HepG2 (cell line): ENCODE measurements at regions not wholly inside any gene's neighbourhood (a gene's known extent, or its start where the extent isn't known, plus 50 kb on each side); places are given as distances from the start of the nearest gene placed in this dataset.

Experiments used
- ATAC-seq: fragments of 200-7000 bp; cut with Tn5 transposase; 3 replicates; pipeline ENCODE4 v1.9.1; 2020; ENCODE audit warnings: mild to moderate bottlenecking, moderate library complexity
- BruUV-seq: library from RNA; stranded (reverse); fragments of 400-500 nt; replicated peaks from 2 replicates; lab custom pipeline; 2021; lab: Mats Ljungman, UMichigan
- CTCF ChIA-PET: fragments of 300-600 bp; formaldehyde crosslinking; extraction: SDS; loops from one replicate; lab custom pipeline; 2021; ENCODE audit warnings: low total read pairs, inconsistent platforms, low intra/inter-chr PET ratio; lab: Yijun Ruan, JAX
- POLR2A ChIA-PET: fragments of 350-600 bp; sonication (Branson Sonifier 250); formaldehyde crosslinking; loops from one replicate; lab custom pipeline; 2020; ENCODE audit warnings: antibody characterized with exemption, inconsistent platforms; lab: Yijun Ruan, JAX
- DNase-seq: peaks from one replicate; pipeline ENCODE4 v3.0.0-alpha.2; 2015; ENCODE audit warnings: low spot score
- FAIRE-seq: peaks from 3 replicates; lab custom pipeline; 2011; peaks lifted over from hg19 to GRCh38; lab: Jason Lieb, UNC
- H2AFZ ChIP-seq: one replicate; pipeline ENCODE4 v1.6.1; 2011; ENCODE audit warnings: low read length, inconsistent platforms
- H3K27ac ChIP-seq: fragments of 300-600 bp; 3 replicates; pipeline ENCODE4 v1.8.0; 2011; ENCODE audit warnings: mixed run types, mild to moderate bottlenecking, mixed read lengths, low read length, inconsistent platforms; ENCODE audit not compliant: insufficient read depth; ENCODE audit errors: extremely low read length
- H3K27me3 ChIP-seq, 2 experiments: fragments of 200-600 bp in 1 of 2; 2 replicates in 1 of 2; 3 replicates in 1 of 2; pipeline versions ENCODE4 v1.6.0 to v1.8.0; 2011; ENCODE audit warnings: low read length in 2 of 2, mild to moderate bottlenecking in 2 of 2, moderate library complexity in 2 of 2, inconsistent platforms in 1 of 2; ENCODE audit not compliant: insufficient read depth in 2 of 2, control insufficient read depth in 1 of 2
- H3K36me3 ChIP-seq, 2 experiments: fragments of 200-600 bp in 1 of 2; replicated peaks in 1 of 2; 2 replicates in 1 of 2; 3 replicates in 1 of 2; pipeline versions ENCODE4 v1.5.1 to v1.8.0; 2011; ENCODE audit warnings: low read length in 2 of 2, inconsistent platforms in 1 of 2; ENCODE audit not compliant: insufficient read depth in 2 of 2, control insufficient read depth in 1 of 2
- H3K4me1 ChIP-seq: 2 replicates; pipeline ENCODE4 v1.5.1; 2012; ENCODE audit warnings: low read length, inconsistent platforms; ENCODE audit not compliant: insufficient read depth
- H3K4me2 ChIP-seq: 2 replicates; pipeline ENCODE4 v1.6.0; 2011; ENCODE audit warnings: low read depth, low read length, inconsistent platforms
- H3K4me3 ChIP-seq, 3 experiments: fragments of 200-600 bp in 1 of 3; sonication (generic), shearing (Covaris generic) in 1 of 3; replicated peaks in 1 of 3; 2 replicates each; pipeline ENCODE4 v1.5.1; 2011 to 2016; ENCODE audit warnings: low read length in 3 of 3, inconsistent platforms in 2 of 3, low read depth in 2 of 3, mild to moderate bottlenecking in 2 of 3, control low read depth in 1 of 3, mixed read lengths in 1 of 3; ENCODE audit not compliant: insufficient read depth in 1 of 3
- H3K79me2 ChIP-seq: one replicate; pipeline ENCODE4 v1.6.1; 2011; ENCODE audit warnings: low read length, inconsistent platforms; ENCODE audit not compliant: insufficient read depth
- H3K9ac ChIP-seq: 2 replicates; pipeline ENCODE4 v1.6.0; 2011; ENCODE audit warnings: mild to moderate bottlenecking, low read depth, low read length, inconsistent platforms; ENCODE audit not compliant: insufficient read depth
- H3K9me3 ChIP-seq: 2 replicates; pipeline ENCODE4 v1.5.1; 2012; ENCODE audit warnings: mild to moderate bottlenecking, low read length
- H4K20me1 ChIP-seq: 2 replicates; pipeline ENCODE4 v1.6.0; 2011; ENCODE audit warnings: inconsistent platforms, mild to moderate bottlenecking, low read length, moderate library complexity; ENCODE audit not compliant: insufficient read depth
- ARID5B ChIP-seq: IDR thresholded peaks from 2 replicates; pipeline ENCODE4 v1.4.0; 2020; ENCODE audit warnings: mild to moderate bottlenecking, missing genetic modification reagents
- ELF4 ChIP-seq: sonication (generic); formaldehyde crosslinking; IDR thresholded peaks from 2 replicates; pipeline ENCODE4 v1.5.0; 2020; ENCODE audit warnings: missing genetic modification reagents, mild to moderate bottlenecking, moderate library complexity, borderline replicate concordance
- HCFC1 ChIP-seq: fragments of 150-350 bp; IDR thresholded peaks from 2 replicates; pipeline ENCODE4 v1.6.1; 2014; ENCODE audit warnings: low read depth, low read length
- MED13 ChIP-seq: sonication (generic); formaldehyde crosslinking; IDR thresholded peaks from 2 replicates; pipeline ENCODE4 v1.5.0; 2020; ENCODE audit warnings: missing genetic modification reagents
- PHB2 ChIP-seq: fragments of 450-650 bp; IDR thresholded peaks from 2 replicates; pipeline ENCODE4 v1.6.1; 2018; ENCODE audit not compliant: partially characterized antibody
- RARA ChIP-seq: IDR thresholded peaks from 2 replicates; pipeline ENCODE4 v1.6.1; 2016; ENCODE audit warnings: missing genetic modification reagents, missing compliant biosample characterization
- SKIL ChIP-seq: sonication (generic); formaldehyde crosslinking; IDR thresholded peaks from 2 replicates; pipeline ENCODE4 v1.8.0; 2022; ENCODE audit warnings: missing genetic modification reagents, mild to moderate bottlenecking, moderate library complexity, borderline replicate concordance
- ZNF274 ChIP-seq: sonication (generic); formaldehyde crosslinking; IDR thresholded peaks from 2 replicates; pipeline ENCODE4 v1.5.1; 2020; ENCODE audit warnings: mild to moderate bottlenecking, missing genetic modification reagents
- ZNF660 ChIP-seq: sonication (generic); formaldehyde crosslinking; IDR thresholded peaks from 2 replicates; pipeline ENCODE4 v1.5.1; 2020; ENCODE audit warnings: mild to moderate bottlenecking, low read depth, missing genetic modification reagents, borderline replicate concordance
- WGBS: methylation state at CpG from one replicate; pipeline ENCODE4 v1.1.6; 2017; ENCODE audit warnings: low lambda C conversion rate; 5-methylcytosine and 5-hydroxymethylcytosine counted together
- in situ Hi-C: cut with HindIII; loops from 2 replicates; pipeline ENCODE4 v1.10.0; 2017; ENCODE audit warnings: low pct_unique_long_range_greater_than_20kb; ENCODE audit not compliant: extremely low pct_ligation_motif_present
- intact Hi-C: fragments of 100-400 bp; cut with micrococcal nuclease; formaldehyde crosslinking; loops from one replicate; pipeline ENCODE4 v1.10.0; 2022; ENCODE audit not compliant: unreplicated experiment
- TF ChIP-seq, protein P1 (sequence below): sonication (generic); formaldehyde crosslinking; IDR thresholded peaks from 2 replicates; pipeline ENCODE4 v1.4.0; 2020; ENCODE audit warnings: missing genetic modification reagents, borderline replicate concordance

GRCh38 chr13:83761631-83762030, 120.6 kb downstream of the SLITRK1 start:
- ChIA-PET POLR2A (no interaction called here), CTCF (no interaction called here)
- TF ChIP-seq SKIL = no peak
- TF ChIP-seq HCFC1 = no peak
- TF ChIP-seq PHB2 = no peak
- TF ChIP-seq ELF4 (CRISPR knock-in tag) = no peak
- TF ChIP-seq, protein P1, sequence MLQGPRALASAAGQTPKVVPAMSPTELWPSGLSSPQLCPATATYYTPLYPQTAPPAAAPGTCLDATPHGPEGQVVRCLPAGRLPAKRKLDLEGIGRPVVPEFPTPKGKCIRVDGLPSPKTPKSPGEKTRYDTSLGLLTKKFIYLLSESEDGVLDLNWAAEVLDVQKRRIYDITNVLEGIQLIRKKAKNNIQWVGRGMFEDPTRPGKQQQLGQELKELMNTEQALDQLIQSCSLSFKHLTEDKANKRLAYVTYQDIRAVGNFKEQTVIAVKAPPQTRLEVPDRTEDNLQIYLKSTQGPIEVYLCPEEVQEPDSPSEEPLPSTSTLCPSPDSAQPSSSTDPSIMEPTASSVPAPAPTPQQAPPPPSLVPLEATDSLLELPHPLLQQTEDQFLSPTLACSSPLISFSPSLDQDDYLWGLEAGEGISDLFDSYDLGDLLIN (CRISPR knock-in tag) = no peak
- no peak for TF ChIP-seq ZNF274 (CRISPR knock-in tag)
- no peak for TF ChIP-seq ZNF660 (CRISPR knock-in tag)
- TF ChIP-seq ARID5B (CRISPR knock-in tag) = no peak
- TF ChIP-seq MED13 (CRISPR knock-in tag) = no peak
- no peak for TF ChIP-seq RARA
- no peak for FAIRE-seq
- Histone ChIP-seq H3K4me2 (no peak overlapping the region), H3K79me2 (no peaks in the 10 kb centered on the region), H3K36me3 (no peaks in the 10 kb centered on the region), H3K9ac (no peak overlapping the region), H3K27ac (no peak overlapping the region), H3K4me1 (no peaks in the 10 kb centered on the region), H4K20me1 (no peaks in the 10 kb centered on the region), H2AFZ (no peak overlapping the region), H3K9me3 (no peaks in the 10 kb centered on the region), H3K27me3 (no peaks in the 10 kb centered on the region), H3K4me3 (no peak overlapping the region)
- 1% methylated on average over 2 of the region's 2 CpGs for WGBS
- intact Hi-C loops (no loop called here), in situ Hi-C loops (no loop called here)
- DNase-seq = no peak
- no TSS peak for BruUV-seq
- ATAC-seq = no peak
